ENCODE measurements at regions not wholly inside any gene's neighbourhood (a gene's known extent, or its start where the extent isn't known, plus 50 kb on each side); places are given as distances from the start of the nearest gene placed in this dataset.

GRCh38 chr16:13743571-13743970 lies 176.4 kb upstream of the ERCC4 start:
- no peak for TF ChIP-seq CTCF (IDR thresholded peaks at IDR 0.05; ENCODE audit: low read depth, low read length)
- no peak for TF ChIP-seq EZH2phosphoT487 (IDR thresholded peaks at IDR 0.05; ENCODE audit: low read depth)

All from OCI-LY3 (cell line).